ENCODE measurements at regions not wholly inside any gene's neighbourhood (a gene's known extent, or its start where the extent isn't known, plus 50 kb on each side); places are given as distances from the start of the nearest gene placed in this dataset.

DNA sequence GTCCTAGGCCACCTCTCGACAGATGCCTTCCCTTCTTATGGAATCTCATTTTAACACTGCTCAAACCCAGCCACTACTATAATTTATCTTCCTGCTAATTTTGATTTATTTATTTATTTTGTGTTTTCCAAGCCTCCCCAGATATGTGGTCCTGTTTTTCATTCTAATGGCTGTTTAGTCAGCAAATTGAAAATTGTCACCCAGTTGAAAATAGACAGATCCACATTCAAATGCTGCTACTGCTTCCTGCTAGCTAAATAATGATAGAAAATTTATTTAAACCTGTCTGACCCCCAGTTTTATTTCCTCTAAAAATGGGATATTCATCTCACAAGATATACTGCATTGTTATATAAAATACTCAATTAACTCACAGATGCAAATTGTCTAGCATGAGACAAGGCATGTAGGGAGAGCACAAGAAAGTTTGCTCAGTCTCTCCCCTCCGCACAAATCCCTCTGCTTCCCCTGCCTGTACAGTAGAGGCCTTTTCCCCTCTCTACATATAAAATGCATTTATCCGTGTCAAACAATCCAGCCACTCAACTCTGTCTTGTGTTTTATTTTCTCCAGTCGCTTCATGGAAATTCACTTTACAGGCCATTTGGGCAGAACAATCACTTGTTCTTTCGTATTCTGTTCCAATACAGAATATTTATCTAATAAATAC lies 389.9 kb downstream of the SOX11 start:
- Histone ChIP-seq H3K4me1 (ENCODE audit: control insufficient read depth in 2 of 2, insufficient read depth in 2 of 2, low read length in 2 of 2) (no peaks in the 10 kb centered on the region), H3K9me3 (ENCODE audit: control insufficient read depth in 2 of 2, low read length in 2 of 2) (no peaks in the 10 kb centered on the region), H3K27ac (ENCODE audit: low read depth in 2 of 2, low read length in 2 of 2) (no peak overlapping the region), H3K4me3 (ENCODE audit: low read length in 2 of 2) (no peak overlapping the region), H3K27me3 (ENCODE audit: control insufficient read depth in 2 of 2, insufficient read depth in 2 of 2, low read length in 2 of 2) (no peaks in the 10 kb centered on the region), H3K9ac (ENCODE audit: low read depth in 1 of 2, low read length in 2 of 2) (no peak overlapping the region), H3K36me3 (ENCODE audit: control insufficient read depth in 2 of 2, insufficient read depth in 2 of 2, low read length in 2 of 2) (no peaks in the 10 kb centered on the region)

DNA sequence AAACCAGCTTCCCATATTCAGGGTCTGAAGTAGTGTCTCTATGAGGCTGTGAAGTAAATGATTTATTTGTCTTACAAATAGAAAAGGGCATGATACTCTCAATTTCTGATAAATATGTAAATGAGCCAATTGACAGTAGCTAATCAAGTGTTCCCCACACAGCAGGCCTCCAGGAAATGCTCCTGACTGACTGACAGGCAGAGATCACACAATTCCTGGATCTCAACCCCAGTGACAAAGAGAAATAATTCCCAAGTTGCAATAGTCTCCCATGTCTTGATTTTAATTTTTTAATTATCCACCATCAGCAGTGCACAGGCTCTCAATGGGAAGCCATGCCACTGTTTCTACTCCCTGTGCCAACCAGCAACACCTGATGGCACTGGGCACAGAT lies 390.4 kb downstream of the SOX11 start:
- H3K27ac ChIP-seq (ENCODE audit: low read depth in 2 of 2, low read length in 2 of 2): no peak overlapping the region
- H3K4me1 ChIP-seq (ENCODE audit: control insufficient read depth in 2 of 2, insufficient read depth in 2 of 2, low read length in 2 of 2): no peaks in the 10 kb centered on the region
- H3K4me3 ChIP-seq (ENCODE audit: low read length in 2 of 2): no peak overlapping the region
- H3K36me3 ChIP-seq (ENCODE audit: control insufficient read depth in 2 of 2, insufficient read depth in 2 of 2, low read length in 2 of 2): no peaks in the 10 kb centered on the region
- no peak overlapping the region for H3K9ac ChIP-seq (ENCODE audit: low read depth in 1 of 2, low read length in 2 of 2)
- no peaks in the 10 kb centered on the region for H3K9me3 ChIP-seq (ENCODE audit: control insufficient read depth in 2 of 2, low read length in 2 of 2)
- no peaks in the 10 kb centered on the region for H3K27me3 ChIP-seq (ENCODE audit: control insufficient read depth in 2 of 2, insufficient read depth in 2 of 2, low read length in 2 of 2)

DNA sequence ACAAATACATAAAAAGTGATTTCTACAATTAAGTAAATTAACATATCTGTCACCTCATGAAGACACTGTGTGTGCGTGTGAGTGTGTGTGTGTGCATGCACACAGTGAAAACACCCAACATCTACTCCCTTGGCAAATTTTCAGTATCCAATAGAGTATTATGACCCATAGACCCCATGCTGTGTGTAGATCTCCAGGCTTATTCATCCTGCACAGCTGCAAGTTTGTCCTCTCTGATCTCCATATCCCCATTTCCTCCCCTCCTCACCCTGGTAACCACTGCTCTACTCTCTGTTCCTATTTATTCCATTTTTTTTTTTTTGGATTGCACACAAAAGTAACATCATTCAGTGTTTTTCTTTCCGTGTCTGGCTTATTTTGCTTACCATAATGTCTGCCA lies 391.0 kb downstream of the SOX11 start:
- H3K9ac ChIP-seq (ENCODE audit: low read depth in 1 of 2, low read length in 2 of 2): no peak overlapping the region
- H3K4me1 ChIP-seq (ENCODE audit: control insufficient read depth in 2 of 2, insufficient read depth in 2 of 2, low read length in 2 of 2): no peaks in the 10 kb centered on the region
- no peak overlapping the region for H3K27ac ChIP-seq (ENCODE audit: low read depth in 2 of 2, low read length in 2 of 2)
- H3K36me3 ChIP-seq (ENCODE audit: control insufficient read depth in 2 of 2, insufficient read depth in 2 of 2, low read length in 2 of 2): no peaks in the 10 kb centered on the region
- no peak overlapping the region for H3K4me3 ChIP-seq (ENCODE audit: low read length in 2 of 2)
- no peaks in the 10 kb centered on the region for H3K27me3 ChIP-seq (ENCODE audit: control insufficient read depth in 2 of 2, insufficient read depth in 2 of 2, low read length in 2 of 2)
- H3K9me3 ChIP-seq (ENCODE audit: control insufficient read depth in 2 of 2, low read length in 2 of 2): no peaks in the 10 kb centered on the region

DNA sequence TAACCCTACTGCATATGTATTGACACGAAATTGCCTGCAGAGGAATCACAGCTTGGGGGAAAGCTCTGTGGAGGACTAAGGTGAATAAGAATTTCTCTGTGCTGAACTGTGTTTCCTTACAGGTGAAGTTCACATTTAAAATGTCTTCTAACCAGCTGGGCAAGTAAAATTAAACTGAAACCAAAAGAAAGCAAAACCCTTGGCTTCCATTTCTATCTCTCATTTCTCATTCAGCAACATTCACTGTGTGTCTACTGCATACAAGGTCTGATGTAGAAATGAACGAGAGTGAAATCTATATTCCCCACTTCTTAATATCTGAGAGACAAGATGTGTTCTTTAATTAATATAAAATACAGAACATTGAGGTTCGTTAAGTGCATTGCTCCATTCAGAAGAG lies 397.3 kb downstream of the SOX11 start:
- Histone ChIP-seq H3K9me3 (ENCODE audit: control insufficient read depth in 2 of 2, low read length in 2 of 2) (no peaks in the 10 kb centered on the region), H3K36me3 (ENCODE audit: control insufficient read depth in 2 of 2, insufficient read depth in 2 of 2, low read length in 2 of 2) (no peaks in the 10 kb centered on the region), H3K4me1 (ENCODE audit: control insufficient read depth in 2 of 2, insufficient read depth in 2 of 2, low read length in 2 of 2) (no peaks in the 10 kb centered on the region), H3K27me3 (ENCODE audit: control insufficient read depth in 2 of 2, insufficient read depth in 2 of 2, low read length in 2 of 2) (no peaks in the 10 kb centered on the region), H3K9ac (ENCODE audit: low read depth in 1 of 2, low read length in 2 of 2) (no peak overlapping the region), H3K27ac (ENCODE audit: low read depth in 2 of 2, low read length in 2 of 2) (no peak overlapping the region), H3K4me3 (ENCODE audit: low read length in 2 of 2) (no peak overlapping the region)

DNA sequence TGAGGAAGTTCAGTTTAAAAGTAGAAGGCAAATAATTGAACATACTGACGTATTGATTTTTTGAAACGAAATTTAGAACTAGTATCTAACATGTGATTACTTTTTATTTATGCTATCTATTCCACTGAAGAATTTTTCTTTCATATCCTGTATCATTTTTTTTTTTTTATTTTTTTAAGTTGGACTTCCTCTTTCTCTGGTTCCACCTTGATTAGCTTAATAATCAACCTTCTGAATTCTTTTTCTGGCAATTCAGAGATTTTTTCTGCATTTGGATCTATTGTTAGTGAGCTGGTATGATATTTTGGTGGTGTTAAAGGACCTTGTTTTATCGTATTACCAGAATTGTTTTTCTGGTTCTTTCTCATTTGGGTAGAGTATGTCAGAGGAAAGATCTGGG lies 411.2 kb downstream of the SOX11 start:
- Histone ChIP-seq H3K27me3 (ENCODE audit: control insufficient read depth in 2 of 2, insufficient read depth in 2 of 2, low read length in 2 of 2) (no peaks in the 10 kb centered on the region), H3K4me3 (ENCODE audit: low read length in 2 of 2) (no peak overlapping the region), H3K4me1 (ENCODE audit: control insufficient read depth in 2 of 2, insufficient read depth in 2 of 2, low read length in 2 of 2) (no peaks in the 10 kb centered on the region), H3K36me3 (ENCODE audit: control insufficient read depth in 2 of 2, insufficient read depth in 2 of 2, low read length in 2 of 2) (no peaks in the 10 kb centered on the region), H3K9ac (ENCODE audit: low read depth in 1 of 2, low read length in 2 of 2) (no peak overlapping the region), H3K9me3 (ENCODE audit: control insufficient read depth in 2 of 2, low read length in 2 of 2) (no peaks in the 10 kb centered on the region), H3K27ac (ENCODE audit: low read depth in 2 of 2, low read length in 2 of 2) (no peak overlapping the region)

DNA sequence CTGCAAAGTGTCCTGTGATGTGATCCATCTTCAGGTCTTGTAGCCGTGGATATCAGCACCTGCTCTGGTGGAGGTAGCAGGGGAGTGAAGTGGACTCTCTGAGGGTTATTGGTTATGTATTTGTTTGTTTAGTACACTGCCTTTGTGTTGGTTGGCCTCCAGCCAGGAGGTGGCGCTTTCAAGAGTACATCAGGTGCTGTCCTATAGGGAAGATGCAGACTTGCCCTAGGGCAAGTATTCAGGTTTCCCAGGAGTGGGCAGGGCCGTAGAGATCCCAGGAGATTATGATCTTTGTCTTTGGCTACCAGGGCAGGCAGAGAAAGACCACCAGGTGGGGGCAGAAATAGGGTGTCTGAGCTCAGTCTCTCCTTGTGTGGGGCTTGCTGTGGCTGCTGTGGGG lies 411.8 kb downstream of the SOX11 start:
- Histone ChIP-seq H3K4me1 (ENCODE audit: control insufficient read depth in 2 of 2, insufficient read depth in 2 of 2, low read length in 2 of 2) (no peaks in the 10 kb centered on the region), H3K9ac (ENCODE audit: low read depth in 1 of 2, low read length in 2 of 2) (no peak overlapping the region), H3K27me3 (ENCODE audit: control insufficient read depth in 2 of 2, insufficient read depth in 2 of 2, low read length in 2 of 2) (no peaks in the 10 kb centered on the region), H3K27ac (ENCODE audit: low read depth in 2 of 2, low read length in 2 of 2) (no peak overlapping the region), H3K36me3 (ENCODE audit: control insufficient read depth in 2 of 2, insufficient read depth in 2 of 2, low read length in 2 of 2) (no peaks in the 10 kb centered on the region), H3K4me3 (ENCODE audit: low read length in 2 of 2) (no peak overlapping the region), H3K9me3 (ENCODE audit: control insufficient read depth in 2 of 2, low read length in 2 of 2) (no peaks in the 10 kb centered on the region)

DNA sequence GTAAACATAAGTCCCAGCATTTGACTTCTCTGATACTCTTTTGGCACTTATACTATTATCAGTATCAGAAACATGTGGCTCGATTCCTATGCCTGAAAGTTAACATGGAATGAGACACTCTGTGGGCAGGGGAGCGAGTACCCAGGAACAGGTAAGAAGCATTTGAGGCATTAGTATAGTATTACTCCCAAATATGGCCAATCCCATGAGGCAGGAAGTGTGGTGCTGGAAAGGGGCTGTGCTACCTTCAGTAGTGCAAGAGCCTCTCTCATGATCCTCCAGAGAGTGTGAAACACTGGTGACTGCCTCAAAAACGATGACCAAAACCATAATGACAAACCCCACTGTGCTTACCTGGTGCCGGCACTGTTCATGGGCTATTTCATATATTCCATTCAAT lies 415.1 kb downstream of the SOX11 start:
- no peak overlapping the region for H3K4me3 ChIP-seq (ENCODE audit: low read length in 2 of 2)
- H3K9ac ChIP-seq (ENCODE audit: low read depth in 1 of 2, low read length in 2 of 2): no peak overlapping the region
- H3K4me1 ChIP-seq (ENCODE audit: control insufficient read depth in 2 of 2, insufficient read depth in 2 of 2, low read length in 2 of 2): no peaks in the 10 kb centered on the region
- no peaks in the 10 kb centered on the region for H3K27me3 ChIP-seq (ENCODE audit: control insufficient read depth in 2 of 2, insufficient read depth in 2 of 2, low read length in 2 of 2)
- no peak overlapping the region for H3K27ac ChIP-seq (ENCODE audit: low read depth in 2 of 2, low read length in 2 of 2)
- H3K9me3 ChIP-seq (ENCODE audit: control insufficient read depth in 2 of 2, low read length in 2 of 2): no peaks in the 10 kb centered on the region
- H3K36me3 ChIP-seq (ENCODE audit: control insufficient read depth in 2 of 2, insufficient read depth in 2 of 2, low read length in 2 of 2): no peaks in the 10 kb centered on the region

DNA sequence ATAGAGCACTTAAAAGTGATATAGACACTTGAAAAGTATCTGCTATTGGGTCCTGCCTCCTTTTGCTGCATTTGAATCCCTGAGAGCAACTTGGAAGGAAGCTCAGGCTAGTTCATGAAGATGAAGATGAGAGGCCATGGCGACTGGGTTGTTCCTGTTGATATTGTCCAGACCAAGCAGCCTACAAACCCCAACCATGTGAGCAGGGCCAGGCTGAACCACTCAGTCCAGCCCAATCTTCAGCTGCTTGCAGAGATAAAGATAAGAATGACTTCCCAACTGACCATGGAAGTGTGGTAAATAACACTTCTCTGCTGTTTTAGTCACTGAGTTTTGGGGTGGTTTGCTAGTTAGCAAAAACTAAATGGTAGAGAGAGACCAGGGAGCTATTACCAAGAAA lies 417.6 kb downstream of the SOX11 start:
- Histone ChIP-seq H3K4me1 (ENCODE audit: control insufficient read depth in 2 of 2, insufficient read depth in 2 of 2, low read length in 2 of 2) (no peaks in the 10 kb centered on the region), H3K27me3 (ENCODE audit: control insufficient read depth in 2 of 2, insufficient read depth in 2 of 2, low read length in 2 of 2) (no peaks in the 10 kb centered on the region), H3K9me3 (ENCODE audit: control insufficient read depth in 2 of 2, low read length in 2 of 2) (no peaks in the 10 kb centered on the region), H3K36me3 (ENCODE audit: control insufficient read depth in 2 of 2, insufficient read depth in 2 of 2, low read length in 2 of 2) (no peaks in the 10 kb centered on the region), H3K27ac (ENCODE audit: low read depth in 2 of 2, low read length in 2 of 2) (no peak overlapping the region), H3K4me3 (ENCODE audit: low read length in 2 of 2) (no peak overlapping the region), H3K9ac (ENCODE audit: low read depth in 1 of 2, low read length in 2 of 2) (no peak overlapping the region)

DNA sequence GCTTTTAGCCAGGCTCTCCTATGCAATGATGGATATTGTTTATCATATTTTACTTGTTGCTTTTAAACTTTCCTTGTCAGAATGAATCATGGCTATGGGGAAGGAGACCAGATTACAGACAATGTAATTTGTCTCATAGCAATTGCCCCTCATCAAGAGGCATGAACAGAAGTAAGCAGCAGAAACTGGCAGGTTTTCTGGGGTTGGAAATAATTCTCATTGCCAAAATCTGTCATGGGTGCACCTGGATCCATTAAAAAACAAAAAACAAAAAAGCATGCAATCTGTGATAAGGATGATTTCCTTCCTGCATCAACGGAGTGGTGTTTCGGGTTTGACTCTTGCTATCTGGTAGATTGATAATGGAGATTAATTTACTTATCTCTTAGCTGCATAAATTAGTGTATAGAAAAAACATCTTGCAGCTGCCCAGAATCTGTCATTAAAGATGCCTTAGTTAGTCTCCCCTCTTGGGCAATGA lies 419.6 kb downstream of the SOX11 start:
- H3K36me3 ChIP-seq (ENCODE audit: control insufficient read depth in 2 of 2, insufficient read depth in 2 of 2, low read length in 2 of 2): no peaks in the 10 kb centered on the region
- no peak overlapping the region for H3K27ac ChIP-seq (ENCODE audit: low read depth in 2 of 2, low read length in 2 of 2)
- H3K9me3 ChIP-seq (ENCODE audit: control insufficient read depth in 2 of 2, low read length in 2 of 2): no peaks in the 10 kb centered on the region
- no peaks in the 10 kb centered on the region for H3K4me1 ChIP-seq (ENCODE audit: control insufficient read depth in 2 of 2, insufficient read depth in 2 of 2, low read length in 2 of 2)
- H3K9ac ChIP-seq (ENCODE audit: low read depth in 1 of 2, low read length in 2 of 2): no peak overlapping the region
- no peaks in the 10 kb centered on the region for H3K27me3 ChIP-seq (ENCODE audit: control insufficient read depth in 2 of 2, insufficient read depth in 2 of 2, low read length in 2 of 2)
- no peak overlapping the region for H3K4me3 ChIP-seq (ENCODE audit: low read length in 2 of 2)

DNA sequence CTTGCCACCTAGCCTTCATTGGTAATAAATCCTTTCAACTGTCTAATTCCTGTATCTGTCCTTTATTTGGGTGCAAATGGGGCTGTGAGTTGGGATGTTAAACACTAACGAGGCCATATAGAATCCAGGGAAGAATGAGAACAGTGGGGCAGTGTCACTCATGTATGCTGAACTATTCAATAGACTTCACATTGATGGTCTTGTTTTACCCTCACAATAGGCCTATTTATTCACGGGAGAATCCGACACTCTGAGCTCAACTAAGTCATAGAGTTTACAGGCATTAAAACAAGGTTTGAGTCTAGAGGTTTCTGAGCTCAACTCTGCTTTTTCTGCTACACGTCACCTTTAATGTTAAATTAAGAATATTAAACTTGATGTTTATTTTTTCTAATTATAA lies 421.6 kb downstream of the SOX11 start:
- Histone ChIP-seq H3K4me1 (ENCODE audit: control insufficient read depth in 2 of 2, insufficient read depth in 2 of 2, low read length in 2 of 2) (no peaks in the 10 kb centered on the region), H3K27me3 (ENCODE audit: control insufficient read depth in 2 of 2, insufficient read depth in 2 of 2, low read length in 2 of 2) (no peaks in the 10 kb centered on the region), H3K9me3 (ENCODE audit: control insufficient read depth in 2 of 2, low read length in 2 of 2) (no peaks in the 10 kb centered on the region), H3K4me3 (ENCODE audit: low read length in 2 of 2) (no peak overlapping the region), H3K36me3 (ENCODE audit: control insufficient read depth in 2 of 2, insufficient read depth in 2 of 2, low read length in 2 of 2) (no peaks in the 10 kb centered on the region), H3K9ac (ENCODE audit: low read depth in 1 of 2, low read length in 2 of 2) (no peak overlapping the region), H3K27ac (ENCODE audit: low read depth in 2 of 2, low read length in 2 of 2) (no peak overlapping the region)

DNA sequence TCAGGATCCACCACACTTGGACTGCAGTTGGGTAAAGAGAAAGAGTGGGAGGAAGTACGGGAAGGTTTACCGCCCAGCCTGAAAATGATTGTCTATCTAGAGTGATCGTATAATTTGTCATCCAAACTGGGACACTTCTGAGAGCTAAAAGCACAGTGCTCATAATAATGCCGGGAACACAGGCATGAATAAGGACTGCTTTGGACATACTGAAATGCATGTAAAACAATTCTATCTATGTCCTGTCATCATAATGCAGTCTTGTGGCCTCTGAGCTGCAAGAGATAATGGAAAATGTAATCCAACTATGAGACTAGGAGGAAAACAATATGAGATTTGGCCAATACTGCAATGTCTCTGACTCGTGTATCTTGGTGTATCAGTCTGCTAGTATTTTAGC lies 435.5 kb downstream of the SOX11 start:
- Histone ChIP-seq H3K4me3 (ENCODE audit: low read length in 2 of 2) (no peak overlapping the region), H3K27ac (ENCODE audit: low read depth in 2 of 2, low read length in 2 of 2) (no peak overlapping the region), H3K4me1 (ENCODE audit: control insufficient read depth in 2 of 2, insufficient read depth in 2 of 2, low read length in 2 of 2) (no peaks in the 10 kb centered on the region), H3K27me3 (ENCODE audit: control insufficient read depth in 2 of 2, insufficient read depth in 2 of 2, low read length in 2 of 2) (no peaks in the 10 kb centered on the region), H3K9me3 (ENCODE audit: control insufficient read depth in 2 of 2, low read length in 2 of 2) (no peaks in the 10 kb centered on the region), H3K36me3 (ENCODE audit: control insufficient read depth in 2 of 2, insufficient read depth in 2 of 2, low read length in 2 of 2) (no peaks in the 10 kb centered on the region), H3K9ac (ENCODE audit: low read depth in 1 of 2, low read length in 2 of 2) (no peak overlapping the region)
